WTC11 (cell line): ENCODE measurements at regions not wholly inside any gene's neighbourhood (a gene's known extent, or its start where the extent isn't known, plus 50 kb on each side); places are given as distances from the start of the nearest gene placed in this dataset.

Experiments
- ATAC-seq: fragments of 200-7000 bp; cut with Tn5 transposase; 2 replicates; pipeline ENCODE4 v1.10.0; 2021; ENCODE audit warnings: mild to moderate bottlenecking, moderate library complexity
- CTCF ChIA-PET: fragments of 300-600 bp; sonication (Branson Sonifier 250); formaldehyde crosslinking; loops from one replicate; lab custom pipeline; 2021; ENCODE audit warnings: antibody characterized with exemption; lab: Charles Lee
- POLR2A ChIA-PET: fragments of 350-600 bp; sonication (Branson Sonifier 250); formaldehyde crosslinking; loops from one replicate; lab custom pipeline; 2021; ENCODE audit warnings: antibody characterized with exemption; lab: Charles Lee
- DNase-seq: peaks from one replicate; pipeline ENCODE4 v3.0.0; 2021; ENCODE audit warnings: low spot score
- H3K27ac Mint-ChIP-seq: 2 replicates; pipeline ENCODE4 v1.8.0; 2021; ENCODE audit warnings: mixed read lengths
- H3K27me3 Mint-ChIP-seq: 2 replicates; pipeline ENCODE4 v1.8.0; 2021; ENCODE audit warnings: low read depth, mild to moderate bottlenecking, moderate library complexity, mixed read lengths
- H3K36me3 Mint-ChIP-seq: 2 replicates; pipeline ENCODE4 v1.8.0; 2021; ENCODE audit warnings: mixed read lengths
- H3K4me1 Mint-ChIP-seq: 2 replicates; pipeline ENCODE4 v1.8.0; 2022; ENCODE audit warnings: mixed read lengths
- H3K4me3 Mint-ChIP-seq: 2 replicates; pipeline ENCODE4 v1.8.0; 2021; ENCODE audit warnings: mild to moderate bottlenecking, moderate library complexity, mixed read lengths
- H3K9me3 Mint-ChIP-seq: 2 replicates; pipeline ENCODE4 v1.8.0; 2021; ENCODE audit warnings: mixed read lengths
- FOXK1 ChIP-seq: sonication (generic); formaldehyde crosslinking; IDR thresholded peaks from 2 replicates; pipeline ENCODE4 v1.8.0; 2022; ENCODE audit warnings: mild to moderate bottlenecking, moderate library complexity, missing genetic modification reagents
- GTF2I ChIP-seq: fragments of 250-450 bp; sonication (Bioruptor Pico); conservative IDR thresholded peaks from 2 replicates; pipeline ENCODE4 v1.4.0; 2021; ENCODE audit warnings: mild to moderate bottlenecking
- HMGXB4 ChIP-seq: sonication (generic); formaldehyde crosslinking; IDR thresholded peaks from 2 replicates; pipeline ENCODE4 v1.8.1; 2023; ENCODE audit warnings: mild to moderate bottlenecking, moderate library complexity, missing genetic modification reagents
- IRF1 ChIP-seq: sonication (generic); formaldehyde crosslinking; IDR thresholded peaks from 2 replicates; pipeline ENCODE4 v1.8.0; 2023; ENCODE audit warnings: missing genetic modification reagents
- JAZF1 ChIP-seq: fragments of 250-450 bp; sonication (Bioruptor Pico); IDR thresholded peaks from 2 replicates; pipeline ENCODE4 v1.9.0; 2021; ENCODE audit warnings: moderate library complexity, mild to moderate bottlenecking, inconsistent platforms
- NFE2L1 ChIP-seq: sonication (generic); formaldehyde crosslinking; IDR thresholded peaks from 2 replicates; pipeline ENCODE4 v1.8.1; 2023; ENCODE audit warnings: missing genetic modification reagents
- TCF7 ChIP-seq: sonication (generic); formaldehyde crosslinking; IDR thresholded peaks from 2 replicates; pipeline ENCODE4 v1.8.0; 2022; ENCODE audit warnings: mild to moderate bottlenecking, low read depth, missing genetic modification reagents, moderate library complexity
- TEAD1 ChIP-seq: sonication (generic); formaldehyde crosslinking; IDR thresholded peaks from 2 replicates; pipeline ENCODE4 v1.8.0; 2022; ENCODE audit warnings: mild to moderate bottlenecking, missing genetic modification reagents
- TEAD4 ChIP-seq: sonication (generic); formaldehyde crosslinking; IDR thresholded peaks from 2 replicates; pipeline ENCODE4 v1.8.0; 2022; ENCODE audit warnings: mild to moderate bottlenecking, missing genetic modification reagents
- ZNF232 ChIP-seq: sonication (generic); formaldehyde crosslinking; IDR thresholded peaks from 2 replicates; pipeline ENCODE4 v1.8.0; 2022; ENCODE audit warnings: mild to moderate bottlenecking, missing genetic modification reagents
- ZNF423 ChIP-seq: fragments of 250-450 bp; sonication (Bioruptor Pico); IDR thresholded peaks from 2 replicates; pipeline ENCODE4 v2.1.2; 2022; ENCODE audit warnings: mild to moderate bottlenecking, moderate library complexity
- TF ChIP-seq, protein P1 (sequence below): sonication (generic); formaldehyde crosslinking; IDR thresholded peaks from 2 replicates; pipeline ENCODE4 v1.8.1; 2023; ENCODE audit warnings: mild to moderate bottlenecking, missing genetic modification reagents, borderline replicate concordance
- TF ChIP-seq, protein P2 (sequence below): fragments of 250-450 bp; sonication (Bioruptor Pico); IDR thresholded peaks from 2 replicates; pipeline ENCODE4 v1.9.0; 2021; ENCODE audit warnings: mild to moderate bottlenecking
- TF ChIP-seq, protein P3 (sequence below): sonication (generic); formaldehyde crosslinking; conservative IDR thresholded peaks from 2 replicates; pipeline ENCODE4 v1.8.1; 2023; ENCODE audit warnings: mild to moderate bottlenecking, low read depth, missing genetic modification reagents, moderate library complexity
- TF ChIP-seq, protein P4 (sequence below): sonication (generic); formaldehyde crosslinking; IDR thresholded peaks from 2 replicates; pipeline ENCODE4 v1.8.1; 2023; ENCODE audit warnings: mild to moderate bottlenecking, missing genetic modification reagents, moderate library complexity
- TF ChIP-seq, protein P5 (sequence below): fragments of 250-450 bp; sonication (Bioruptor Pico); conservative IDR thresholded peaks from 2 replicates; pipeline ENCODE4 v1.9.0; 2021; ENCODE audit warnings: mild to moderate bottlenecking

DNA sequence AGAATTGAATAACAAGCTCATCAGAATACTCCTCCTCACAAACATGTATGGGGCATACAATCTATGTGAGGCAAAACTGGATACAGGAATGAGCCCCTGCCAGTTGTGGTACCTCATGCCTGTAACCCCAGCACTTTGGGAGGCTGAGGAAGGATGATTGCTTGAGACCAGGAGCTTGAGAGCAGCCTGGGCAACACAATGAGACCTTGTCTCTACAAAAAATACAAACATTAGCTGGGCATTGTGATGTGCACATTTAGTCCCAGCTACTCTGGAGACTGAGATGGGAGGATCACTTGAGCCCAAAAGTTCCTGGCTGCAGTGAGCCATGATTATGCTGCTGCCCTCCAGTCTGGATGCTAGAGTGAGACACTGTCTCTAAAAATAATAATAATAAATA, 611.0 kb downstream of the NLGN4X start (continued):
- TF ChIP-seq, protein P1, sequence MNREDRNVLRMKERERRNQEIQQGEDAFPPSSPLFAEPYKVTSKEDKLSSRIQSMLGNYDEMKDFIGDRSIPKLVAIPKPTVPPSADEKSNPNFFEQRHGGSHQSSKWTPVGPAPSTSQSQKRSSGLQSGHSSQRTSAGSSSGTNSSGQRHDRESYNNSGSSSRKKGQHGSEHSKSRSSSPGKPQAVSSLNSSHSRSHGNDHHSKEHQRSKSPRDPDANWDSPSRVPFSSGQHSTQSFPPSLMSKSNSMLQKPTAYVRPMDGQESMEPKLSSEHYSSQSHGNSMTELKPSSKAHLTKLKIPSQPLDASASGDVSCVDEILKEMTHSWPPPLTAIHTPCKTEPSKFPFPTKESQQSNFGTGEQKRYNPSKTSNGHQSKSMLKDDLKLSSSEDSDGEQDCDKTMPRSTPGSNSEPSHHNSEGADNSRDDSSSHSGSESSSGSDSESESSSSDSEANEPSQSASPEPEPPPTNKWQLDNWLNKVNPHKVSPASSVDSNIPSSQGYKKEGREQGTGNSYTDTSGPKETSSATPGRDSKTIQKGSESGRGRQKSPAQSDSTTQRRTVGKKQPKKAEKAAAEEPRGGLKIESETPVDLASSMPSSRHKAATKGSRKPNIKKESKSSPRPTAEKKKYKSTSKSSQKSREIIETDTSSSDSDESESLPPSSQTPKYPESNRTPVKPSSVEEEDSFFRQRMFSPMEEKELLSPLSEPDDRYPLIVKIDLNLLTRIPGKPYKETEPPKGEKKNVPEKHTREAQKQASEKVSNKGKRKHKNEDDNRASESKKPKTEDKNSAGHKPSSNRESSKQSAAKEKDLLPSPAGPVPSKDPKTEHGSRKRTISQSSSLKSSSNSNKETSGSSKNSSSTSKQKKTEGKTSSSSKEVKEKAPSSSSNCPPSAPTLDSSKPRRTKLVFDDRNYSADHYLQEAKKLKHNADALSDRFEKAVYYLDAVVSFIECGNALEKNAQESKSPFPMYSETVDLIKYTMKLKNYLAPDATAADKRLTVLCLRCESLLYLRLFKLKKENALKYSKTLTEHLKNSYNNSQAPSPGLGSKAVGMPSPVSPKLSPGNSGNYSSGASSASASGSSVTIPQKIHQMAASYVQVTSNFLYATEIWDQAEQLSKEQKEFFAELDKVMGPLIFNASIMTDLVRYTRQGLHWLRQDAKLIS (CRISPR knock-in tag), result no peak
- TF ChIP-seq GTF2I (CRISPR knock-in tag) (no peak), ZNF232 (no peak), TEAD4 (no peak), TCF7 (CRISPR knock-in tag) (no peak), JAZF1 (CRISPR knock-in tag) (no peak)
- TF ChIP-seq, protein P2, sequence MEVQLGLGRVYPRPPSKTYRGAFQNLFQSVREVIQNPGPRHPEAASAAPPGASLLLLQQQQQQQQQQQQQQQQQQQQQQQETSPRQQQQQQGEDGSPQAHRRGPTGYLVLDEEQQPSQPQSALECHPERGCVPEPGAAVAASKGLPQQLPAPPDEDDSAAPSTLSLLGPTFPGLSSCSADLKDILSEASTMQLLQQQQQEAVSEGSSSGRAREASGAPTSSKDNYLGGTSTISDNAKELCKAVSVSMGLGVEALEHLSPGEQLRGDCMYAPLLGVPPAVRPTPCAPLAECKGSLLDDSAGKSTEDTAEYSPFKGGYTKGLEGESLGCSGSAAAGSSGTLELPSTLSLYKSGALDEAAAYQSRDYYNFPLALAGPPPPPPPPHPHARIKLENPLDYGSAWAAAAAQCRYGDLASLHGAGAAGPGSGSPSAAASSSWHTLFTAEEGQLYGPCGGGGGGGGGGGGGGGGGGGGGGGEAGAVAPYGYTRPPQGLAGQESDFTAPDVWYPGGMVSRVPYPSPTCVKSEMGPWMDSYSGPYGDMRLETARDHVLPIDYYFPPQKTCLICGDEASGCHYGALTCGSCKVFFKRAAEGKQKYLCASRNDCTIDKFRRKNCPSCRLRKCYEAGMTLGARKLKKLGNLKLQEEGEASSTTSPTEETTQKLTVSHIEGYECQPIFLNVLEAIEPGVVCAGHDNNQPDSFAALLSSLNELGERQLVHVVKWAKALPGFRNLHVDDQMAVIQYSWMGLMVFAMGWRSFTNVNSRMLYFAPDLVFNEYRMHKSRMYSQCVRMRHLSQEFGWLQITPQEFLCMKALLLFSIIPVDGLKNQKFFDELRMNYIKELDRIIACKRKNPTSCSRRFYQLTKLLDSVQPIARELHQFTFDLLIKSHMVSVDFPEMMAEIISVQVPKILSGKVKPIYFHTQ (CRISPR knock-in tag), result no peak

DNA sequence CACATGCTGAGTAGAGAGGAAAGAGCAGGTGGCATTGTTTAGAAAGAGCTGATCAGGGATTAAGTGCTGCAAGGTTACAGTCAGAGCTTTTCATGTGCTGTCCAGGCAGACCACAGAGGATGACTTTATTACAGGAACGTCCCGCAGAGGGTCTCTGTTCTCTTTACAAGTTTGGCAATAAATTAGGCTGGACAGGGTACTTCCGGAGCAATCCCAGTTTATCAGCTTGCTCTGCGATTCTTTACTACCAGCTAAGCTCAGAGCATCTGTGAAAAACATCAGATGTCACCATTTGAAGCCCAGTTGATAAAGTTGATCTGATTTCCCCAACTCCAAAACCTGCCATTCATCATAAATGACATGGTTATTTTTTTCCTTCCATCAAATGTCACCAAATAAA, 633.1 kb downstream of the NLGN4X start:
- Mint-ChIP-seq H3K36me3 (no peaks in the 10 kb centered on the region), H3K27me3 (no peaks in the 10 kb centered on the region), H3K4me1 (peaks cover 4% of the 10 kb centered on the region), H3K4me3 (no peak overlapping the region), H3K9me3 (peaks cover 11% of the 10 kb centered on the region), H3K27ac (no peak overlapping the region)
- DNase-seq, result no peak
- TF ChIP-seq NFE2L1 (CRISPR knock-in tag), result no peak
- TF ChIP-seq, protein P3, sequence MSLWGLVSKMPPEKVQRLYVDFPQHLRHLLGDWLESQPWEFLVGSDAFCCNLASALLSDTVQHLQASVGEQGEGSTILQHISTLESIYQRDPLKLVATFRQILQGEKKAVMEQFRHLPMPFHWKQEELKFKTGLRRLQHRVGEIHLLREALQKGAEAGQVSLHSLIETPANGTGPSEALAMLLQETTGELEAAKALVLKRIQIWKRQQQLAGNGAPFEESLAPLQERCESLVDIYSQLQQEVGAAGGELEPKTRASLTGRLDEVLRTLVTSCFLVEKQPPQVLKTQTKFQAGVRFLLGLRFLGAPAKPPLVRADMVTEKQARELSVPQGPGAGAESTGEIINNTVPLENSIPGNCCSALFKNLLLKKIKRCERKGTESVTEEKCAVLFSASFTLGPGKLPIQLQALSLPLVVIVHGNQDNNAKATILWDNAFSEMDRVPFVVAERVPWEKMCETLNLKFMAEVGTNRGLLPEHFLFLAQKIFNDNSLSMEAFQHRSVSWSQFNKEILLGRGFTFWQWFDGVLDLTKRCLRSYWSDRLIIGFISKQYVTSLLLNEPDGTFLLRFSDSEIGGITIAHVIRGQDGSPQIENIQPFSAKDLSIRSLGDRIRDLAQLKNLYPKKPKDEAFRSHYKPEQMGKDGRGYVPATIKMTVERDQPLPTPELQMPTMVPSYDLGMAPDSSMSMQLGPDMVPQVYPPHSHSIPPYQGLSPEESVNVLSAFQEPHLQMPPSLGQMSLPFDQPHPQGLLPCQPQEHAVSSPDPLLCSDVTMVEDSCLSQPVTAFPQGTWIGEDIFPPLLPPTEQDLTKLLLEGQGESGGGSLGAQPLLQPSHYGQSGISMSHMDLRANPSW (CRISPR knock-in tag), result no peak
- TF ChIP-seq, protein P4, sequence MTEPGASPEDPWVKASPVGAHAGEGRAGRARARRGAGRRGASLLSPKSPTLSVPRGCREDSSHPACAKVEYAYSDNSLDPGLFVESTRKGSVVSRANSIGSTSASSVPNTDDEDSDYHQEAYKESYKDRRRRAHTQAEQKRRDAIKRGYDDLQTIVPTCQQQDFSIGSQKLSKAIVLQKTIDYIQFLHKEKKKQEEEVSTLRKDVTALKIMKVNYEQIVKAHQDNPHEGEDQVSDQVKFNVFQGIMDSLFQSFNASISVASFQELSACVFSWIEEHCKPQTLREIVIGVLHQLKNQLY (CRISPR knock-in tag), result no peak
- no peak for TF ChIP-seq IRF1 (CRISPR knock-in tag)
- no peak for TF ChIP-seq HMGXB4
- TF ChIP-seq FOXK1 (CRISPR knock-in tag), result no peak
- TF ChIP-seq, protein P5, sequence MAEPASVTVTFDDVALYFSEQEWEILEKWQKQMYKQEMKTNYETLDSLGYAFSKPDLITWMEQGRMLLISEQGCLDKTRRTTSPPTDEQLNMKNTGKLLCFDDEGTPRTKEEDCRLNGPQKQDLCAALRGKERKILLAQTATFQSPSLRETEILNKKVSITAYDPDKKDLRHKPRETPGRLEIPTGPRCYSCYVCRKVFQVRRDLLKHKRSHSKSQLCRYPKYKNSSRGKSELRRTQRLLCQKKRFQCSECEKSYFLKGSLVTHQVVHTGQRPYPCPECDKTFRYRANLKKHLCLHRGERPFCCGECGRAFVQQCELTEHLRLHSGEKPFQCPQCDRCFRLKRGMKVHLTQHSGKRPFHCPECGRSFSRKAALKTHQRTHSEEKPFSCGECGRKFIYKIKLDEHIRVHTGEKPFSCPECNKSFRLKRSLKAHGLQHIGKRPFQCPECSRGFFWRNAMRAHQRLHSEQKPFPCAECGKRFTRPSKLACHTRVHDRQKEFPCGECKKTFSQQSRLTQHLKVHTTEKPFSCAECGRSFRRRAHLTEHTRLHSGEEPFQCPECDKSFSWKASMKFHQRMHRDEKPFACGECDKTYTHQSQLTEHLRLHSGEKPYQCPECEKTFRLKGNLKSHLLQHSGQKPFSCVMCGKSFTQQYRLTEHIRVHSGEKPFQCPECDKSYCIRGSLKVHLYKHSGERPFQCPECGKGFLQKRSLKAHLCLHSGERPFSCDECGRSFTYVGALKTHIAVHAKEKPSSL (CRISPR knock-in tag), result no peak
- no peak for TF ChIP-seq TEAD1 (CRISPR knock-in tag)
- TF ChIP-seq ZNF423 (CRISPR knock-in tag), result no peak
- CTCF ChIA-PET, result no interaction called here
- ATAC-seq, result no peak
- POLR2A ChIA-PET, result no interaction called here
